ENCODE measurements at regions not wholly inside any gene's neighbourhood (a gene's known extent, or its start where the extent isn't known, plus 50 kb on each side); places are given as distances from the start of the nearest gene placed in this dataset.

GRCh38 chr9:91066856-91067255, 265.2 kb downstream of the SYK start:
- H3K36me3 ChIP-seq, result no peaks in the 10 kb centered on the region
- H3K27ac ChIP-seq, result no peak overlapping the region
- H3K27me3 ChIP-seq, result no peaks in the 10 kb centered on the region
- peaks cover 3% of the 10 kb centered on the region for H3K4me1 ChIP-seq (ENCODE audit: low read depth)
- H3K9me3 ChIP-seq (ENCODE audit: low read depth), result no peaks in the 10 kb centered on the region
- DNase-seq (ENCODE audit: low read depth in 1 of 2, low spot score in 1 of 2), result no peak
- no peak for TF ChIP-seq CTCF (IDR thresholded peaks at IDR 0.05; ENCODE audit: low read depth, low read length)
- H3K4me3 ChIP-seq, result no peak overlapping the region

GRCh38 chr9:91067306-91067860, 265.8 kb downstream of the SYK start:
- Histone ChIP-seq H3K4me3 (no peak overlapping the region), H3K27me3 (no peaks in the 10 kb centered on the region), H3K27ac (no peak overlapping the region), H3K9me3 (ENCODE audit: low read depth) (no peaks in the 10 kb centered on the region), H3K36me3 (no peaks in the 10 kb centered on the region), H3K4me1 (ENCODE audit: low read depth) (peaks cover 3% of the 10 kb centered on the region)
- no peak for TF ChIP-seq CTCF (IDR thresholded peaks at IDR 0.05; ENCODE audit: low read depth, low read length)
- no peak for DNase-seq (ENCODE audit: low read depth in 1 of 2, low spot score in 1 of 2)

GRCh38 chr9:91071184-91071990, 269.8 kb downstream of the SYK start:
- H3K4me3 ChIP-seq, result no peak overlapping the region
- no peaks in the 10 kb centered on the region for H3K27me3 ChIP-seq
- peaks cover 11% of the 10 kb centered on the region for H3K4me1 ChIP-seq (ENCODE audit: low read depth)
- DNase-seq (ENCODE audit: low read depth in 1 of 2, low spot score in 1 of 2), result peak in 1 of 2 donors; percentile 65
- TF ChIP-seq CTCF (IDR thresholded peaks at IDR 0.05; ENCODE audit: low read depth, low read length), result no peak
- no peak overlapping the region for H3K27ac ChIP-seq
- H3K9me3 ChIP-seq (ENCODE audit: low read depth), result no peaks in the 10 kb centered on the region
- no peaks in the 10 kb centered on the region for H3K36me3 ChIP-seq

GRCh38 chr9:91073049-91073810, 271.6 kb downstream of the SYK start:
- Histone ChIP-seq H3K27ac (no peak overlapping the region), H3K4me1 (ENCODE audit: low read depth) (peaks cover 11% of the 10 kb centered on the region), H3K4me3 (no peak overlapping the region), H3K9me3 (ENCODE audit: low read depth) (no peaks in the 10 kb centered on the region), H3K36me3 (no peaks in the 10 kb centered on the region), H3K27me3 (no peaks in the 10 kb centered on the region)
- no peak for TF ChIP-seq CTCF (IDR thresholded peaks at IDR 0.05; ENCODE audit: low read depth, low read length)
- DNase-seq (ENCODE audit: low read depth in 1 of 2, low spot score in 1 of 2), result no peak

GRCh38 chr9:91073811-91074771, 272.5 kb downstream of the SYK start:
- Histone ChIP-seq H3K36me3 (no peaks in the 10 kb centered on the region), H3K27ac (no peak overlapping the region), H3K4me1 (ENCODE audit: low read depth) (peaks cover 11% of the 10 kb centered on the region), H3K27me3 (no peaks in the 10 kb centered on the region), H3K9me3 (ENCODE audit: low read depth) (no peaks in the 10 kb centered on the region), H3K4me3 (no peak overlapping the region)
- DNase-seq (ENCODE audit: low read depth in 1 of 2, low spot score in 1 of 2), result no peak
- no peak for TF ChIP-seq CTCF (IDR thresholded peaks at IDR 0.05; ENCODE audit: low read depth, low read length)
